B cell (primary cell): ENCODE measurements at regions not wholly inside any gene's neighbourhood (a gene's known extent, or its start where the extent isn't known, plus 50 kb on each side); places are given as distances from the start of the nearest gene placed in this dataset.

Experiments used
- ATAC-seq: fragments of 200-7000 bp; cut with Tn5 transposase; one replicate; pipeline ENCODE4 v1.10.0; 2021; ENCODE audit warnings: low read depth, mild to moderate bottlenecking, moderate number of reproducible peaks, moderate library complexity
- CTCF ChIA-PET: fragments of 350-600 bp; sonication (Branson Sonifier 250); formaldehyde crosslinking; loops from one replicate; lab custom pipeline; 2021; ENCODE audit warnings: antibody characterized with exemption, inconsistent platforms; lab: Charles Lee
- POLR2A ChIA-PET: fragments of 350-600 bp; sonication (Branson Sonifier 250); formaldehyde crosslinking; loops from one replicate; lab custom pipeline; 2021; ENCODE audit warnings: antibody characterized with exemption; lab: Charles Lee
- DNase-seq: peaks from one replicate; pipeline ENCODE4 v3.0.0; 2013
- H2AFZ ChIP-seq: 2 replicates; pipeline ENCODE4 v1.6.1; 2012; ENCODE audit warnings: mild to moderate bottlenecking, low read depth, low read length; ENCODE audit not compliant: insufficient read depth, poor library complexity, severe bottlenecking
- H3K27ac ChIP-seq, 2 donors: 1 replicate in 1 of 2; 2 replicates in 1 of 2; pipeline ENCODE4 v1.5.1; 2012 to 2013; ENCODE audit warnings: low read length in 2 of 2, mild to moderate bottlenecking in 2 of 2, moderate library complexity in 1 of 2
- H3K27me3 ChIP-seq, 4 experiments: fragments of 200-600 bp in 1 of 4; sonication (generic) in 1 of 4; replicated peaks in 1 of 4; 1 replicate in 2 of 4; 2 replicates in 2 of 4; pipeline versions ENCODE4 v1.6.1 to v1.7.0; 2013 to 2016; ENCODE audit warnings: low read length in 3 of 4, mild to moderate bottlenecking in 2 of 4, mixed read lengths in 1 of 4, moderate library complexity in 1 of 4; ENCODE audit not compliant: insufficient read depth in 4 of 4, control insufficient read depth in 3 of 4; ENCODE audit errors: control extremely low read depth in 1 of 4
- H3K36me3 ChIP-seq, 2 experiments: replicated peaks in 1 of 2; 1 replicate in 1 of 2; 2 replicates in 1 of 2; pipeline versions ENCODE4 v1.6.1 to v1.7.1; 2013; ENCODE audit warnings: low read length in 1 of 2; ENCODE audit not compliant: insufficient read depth in 2 of 2, control insufficient read depth in 1 of 2; ENCODE audit errors: control extremely low read depth in 1 of 2, extremely low read depth in 1 of 2
- H3K4me1 ChIP-seq, 2 donors: fragments of 200-600 bp in 1 of 2; sonication (generic) in 1 of 2; 1 replicate in 1 of 2; 2 replicates in 1 of 2; pipeline versions ENCODE4 v1.5.1 to v1.6.1; 2013 to 2017; ENCODE audit warnings: low read length in 2 of 2; ENCODE audit not compliant: control insufficient read depth in 2 of 2, insufficient read depth in 2 of 2
- H3K4me2 ChIP-seq: replicated peaks from 2 replicates; pipeline ENCODE3; 2012; ENCODE audit warnings: mild to moderate bottlenecking, low read depth, low read length; ENCODE audit not compliant: poor library complexity, severe bottlenecking
- H3K4me3 ChIP-seq, 5 experiments: fragments of 200-600 bp in 1 of 5; sonication (generic) in 1 of 5; 1 replicate in 3 of 5; 2 replicates in 2 of 5; pipeline versions ENCODE4 v1.5.1 to v1.7.0; 2011 to 2016; ENCODE audit warnings: low read length in 4 of 5, mild to moderate bottlenecking in 4 of 5, low read depth in 2 of 5, control low read depth in 1 of 5, moderate library complexity in 1 of 5; ENCODE audit not compliant: insufficient read depth in 1 of 5; ENCODE audit errors: control extremely low read depth in 1 of 5, extremely low read depth in 1 of 5
- H3K79me2 ChIP-seq: fragments of 200-600 bp; sonication (generic); one replicate; pipeline ENCODE4 v1.6.0; 2016; ENCODE audit warnings: low read length; ENCODE audit not compliant: control insufficient read depth, insufficient read depth
- H3K9ac ChIP-seq: fragments of 200-600 bp; sonication (generic); 2 replicates; pipeline ENCODE4 v1.6.1; 2017; ENCODE audit warnings: mild to moderate bottlenecking, low read length, moderate library complexity
- H3K9me3 ChIP-seq, 3 donors: one replicate each; pipeline versions ENCODE4 v1.6.1 to v1.7.1; 2013; ENCODE audit warnings: low read length in 2 of 3; ENCODE audit not compliant: control insufficient read depth in 2 of 3, insufficient read depth in 1 of 3; ENCODE audit errors: control extremely low read depth in 1 of 3
- H4K20me1 ChIP-seq: 2 replicates; pipeline ENCODE4 v1.6.0; 2012; ENCODE audit warnings: mild to moderate bottlenecking, low read length; ENCODE audit not compliant: insufficient read depth, control insufficient read depth, poor library complexity, severe bottlenecking
- H3K27ac Mint-ChIP-seq: one replicate; pipeline ENCODE4 v1.8.0; 2021; ENCODE audit warnings: mixed read lengths
- H3K27me3 Mint-ChIP-seq: one replicate; pipeline ENCODE4 v1.8.0; 2021; ENCODE audit warnings: mixed read lengths
- H3K4me1 Mint-ChIP-seq: one replicate; pipeline ENCODE4 v1.8.0; 2021; ENCODE audit warnings: mixed read lengths
- H3K4me3 Mint-ChIP-seq: one replicate; pipeline ENCODE4 v1.8.0; 2021; ENCODE audit warnings: mixed read lengths
- H3K9me3 Mint-ChIP-seq: one replicate; pipeline ENCODE4 v1.8.0; 2022; ENCODE audit warnings: mixed read lengths; ENCODE audit not compliant: insufficient read depth
- EZH2 ChIP-seq: IDR thresholded peaks from 2 replicates; pipeline ENCODE4 v1.6.1; 2012; ENCODE audit warnings: borderline replicate concordance, low read depth, mild to moderate bottlenecking, moderate library complexity, low read length; ENCODE audit not compliant: insufficient read depth, poor library complexity, severe bottlenecking
- whole genome bisulfite sequencing: methylation state at CpG from one replicate; pipeline ENCODE4 v1.1.5; 2013; ENCODE audit warnings: missing lambda C conversion rate; ENCODE audit not compliant: insufficient coverage; 5-methylcytosine and 5-hydroxymethylcytosine counted together
- intact Hi-C: fragments of 100-400 bp; cut with micrococcal nuclease; formaldehyde crosslinking; loops from one replicate; pipeline ENCODE4 v1.10.0; 2022
- TF ChIP-seq, protein P1 (sequence below): fragments of 200-600 bp; IDR thresholded peaks from one replicate; pipeline ENCODE4 v1.8.0; 2022; ENCODE audit warnings: antibody characterized with exemption, mild to moderate bottlenecking

DNA sequence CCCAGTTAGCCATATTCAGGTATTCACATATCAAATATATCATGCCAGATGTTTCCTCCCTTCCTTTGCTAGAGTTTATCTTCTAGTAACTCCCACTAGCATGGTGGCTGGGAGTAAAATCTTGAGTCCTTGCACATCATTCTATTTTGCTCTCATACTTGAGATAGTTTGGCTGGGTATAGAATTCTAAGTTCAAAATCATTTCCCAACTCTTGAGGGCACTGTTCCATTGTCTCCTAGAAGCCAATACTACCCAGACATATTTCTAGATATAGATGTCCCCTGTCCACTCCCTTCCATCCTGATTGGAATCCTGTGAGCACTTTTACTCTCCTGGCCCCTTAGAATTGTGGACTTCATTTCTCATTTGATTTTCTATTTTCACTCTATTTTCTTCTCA is 104.7 kb downstream of the ZFP64 start:
- peaks cover 3 to 19% (median 16%) of the 10 kb centered on the region in 3 donors for H3K9me3 ChIP-seq
- no peak overlapping the region for H3K27ac ChIP-seq
- no peaks in the 10 kb centered on the region for H3K4me1 ChIP-seq
- intact Hi-C loops: loop anchor here (10.0 kb wide), 1 partner anchor 1102 kb away; no protein-coding TSS in a partner anchor
- H3K9me3 Mint-ChIP-seq: peaks cover 10% of the 10 kb centered on the region
- H3K4me2 ChIP-seq: no peak overlapping the region
- H3K27me3 Mint-ChIP-seq: no peaks in the 10 kb centered on the region
- ATAC-seq (no peak), DNase-seq (no peak)
- ChIA-PET POLR2A (no interaction called here), CTCF (no interaction called here)
- no peak overlapping the region for H3K4me3 Mint-ChIP-seq
- H3K4me1 Mint-ChIP-seq: no peaks in the 10 kb centered on the region
- no peaks in the 10 kb centered on the region for H4K20me1 ChIP-seq
- H3K27me3 ChIP-seq: no peaks in the 10 kb centered on the region
- H3K79me2 ChIP-seq: no peaks in the 10 kb centered on the region
- TF ChIP-seq, protein P1, sequence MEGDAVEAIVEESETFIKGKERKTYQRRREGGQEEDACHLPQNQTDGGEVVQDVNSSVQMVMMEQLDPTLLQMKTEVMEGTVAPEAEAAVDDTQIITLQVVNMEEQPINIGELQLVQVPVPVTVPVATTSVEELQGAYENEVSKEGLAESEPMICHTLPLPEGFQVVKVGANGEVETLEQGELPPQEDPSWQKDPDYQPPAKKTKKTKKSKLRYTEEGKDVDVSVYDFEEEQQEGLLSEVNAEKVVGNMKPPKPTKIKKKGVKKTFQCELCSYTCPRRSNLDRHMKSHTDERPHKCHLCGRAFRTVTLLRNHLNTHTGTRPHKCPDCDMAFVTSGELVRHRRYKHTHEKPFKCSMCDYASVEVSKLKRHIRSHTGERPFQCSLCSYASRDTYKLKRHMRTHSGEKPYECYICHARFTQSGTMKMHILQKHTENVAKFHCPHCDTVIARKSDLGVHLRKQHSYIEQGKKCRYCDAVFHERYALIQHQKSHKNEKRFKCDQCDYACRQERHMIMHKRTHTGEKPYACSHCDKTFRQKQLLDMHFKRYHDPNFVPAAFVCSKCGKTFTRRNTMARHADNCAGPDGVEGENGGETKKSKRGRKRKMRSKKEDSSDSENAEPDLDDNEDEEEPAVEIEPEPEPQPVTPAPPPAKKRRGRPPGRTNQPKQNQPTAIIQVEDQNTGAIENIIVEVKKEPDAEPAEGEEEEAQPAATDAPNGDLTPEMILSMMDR: no peak
- TF ChIP-seq EZH2: no peak
- no peak overlapping the region for H3K27ac Mint-ChIP-seq
- H2AFZ ChIP-seq: no peak overlapping the region
- H3K4me3 ChIP-seq: no peak overlapping the region
- peaks cover 3 to 10% of the 10 kb centered on the region in 2 experiments for H3K36me3 ChIP-seq
- H3K9ac ChIP-seq: no peak overlapping the region

DNA sequence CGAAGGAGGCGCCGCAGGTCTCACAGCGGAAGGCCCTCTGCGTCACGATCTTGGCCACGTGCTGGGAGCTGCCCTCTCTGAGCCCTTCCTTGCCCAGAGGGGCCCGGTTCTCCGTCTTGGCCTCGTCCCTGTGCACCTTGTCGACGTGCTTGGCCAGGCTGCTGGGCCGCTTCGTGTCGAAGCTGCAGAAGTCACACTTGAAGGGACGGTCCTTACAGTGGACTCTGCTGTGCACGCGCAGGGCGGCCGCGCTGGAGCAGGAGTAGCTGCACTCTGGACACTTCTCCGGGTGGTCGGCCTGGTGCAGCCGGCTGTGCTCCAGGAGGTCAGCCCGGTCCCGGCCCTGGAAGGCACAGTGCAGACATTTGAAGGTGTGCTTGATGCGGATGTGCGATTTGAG is 106.9 kb downstream of the ZFP64 start:
- Histone ChIP-seq H4K20me1 (no peaks in the 10 kb centered on the region), H3K4me1 (no peaks in the 10 kb centered on the region), H2AFZ (no peak overlapping the region), H3K27ac (no peak overlapping the region), H3K36me3 (peaks cover 3 to 10% of the 10 kb centered on the region in 2 experiments), H3K79me2 (no peaks in the 10 kb centered on the region), H3K27me3 (no peaks in the 10 kb centered on the region), H3K9me3 (peaks cover 3 to 19% (median 16%) of the 10 kb centered on the region in 3 donors), H3K9ac (no peak overlapping the region), H3K4me2 (no peak overlapping the region), H3K4me3 (no peak overlapping the region)
- Mint-ChIP-seq H3K9me3 (peaks cover 10% of the 10 kb centered on the region), H3K4me3 (no peak overlapping the region), H3K27me3 (no peaks in the 10 kb centered on the region), H3K27ac (no peak overlapping the region), H3K4me1 (no peaks in the 10 kb centered on the region)
- DNase-seq (no peak), ATAC-seq (no peak)
- intact Hi-C loops: loop anchor here (5.0 to 10.0 kb wide), 2 partner anchors 447 to 1100 kb away; no protein-coding TSS in a partner anchor
- TF ChIP-seq EZH2: no peak
- TF ChIP-seq, protein P1: no peak
- POLR2A ChIA-PET: no interaction called here
- CTCF ChIA-PET: interaction anchor here (1.4 to 1.8 kb wide), 2 partner anchors 445 to 1097 kb away, joined by 5 to 6 read pairs; no protein-coding TSS in a partner anchor
- WGBS: 95% methylated on average over 28 of the region's 28 CpGs
